GM21515 (cell line): ENCODE measurements at regions not wholly inside any gene's neighbourhood (a gene's known extent, or its start where the extent isn't known, plus 50 kb on each side); places are given as distances from the start of the nearest gene placed in this dataset.

Experiments used
- ATAC-seq: cut with Tn5 transposase; IDR thresholded peaks from one replicate; pipeline ENCODE4 v1.9.1; 2021; ENCODE audit not compliant: unreplicated experiment

- no peak for ATAC-seq
Measured at GRCh38 chr10:78800535-78801320, 268.0 kb upstream of the ZMIZ1 start.

GRCh38 chr10:78802431-78802830, 266.3 kb upstream of the ZMIZ1 start:
- no peak for ATAC-seq

GRCh38 chr10:78802866-78803265, 265.9 kb upstream of the ZMIZ1 start:
- ATAC-seq: no peak

- no peak for ATAC-seq
Measured at GRCh38 chr10:78803710-78804109, 265.1 kb upstream of the ZMIZ1 start.

DNA sequence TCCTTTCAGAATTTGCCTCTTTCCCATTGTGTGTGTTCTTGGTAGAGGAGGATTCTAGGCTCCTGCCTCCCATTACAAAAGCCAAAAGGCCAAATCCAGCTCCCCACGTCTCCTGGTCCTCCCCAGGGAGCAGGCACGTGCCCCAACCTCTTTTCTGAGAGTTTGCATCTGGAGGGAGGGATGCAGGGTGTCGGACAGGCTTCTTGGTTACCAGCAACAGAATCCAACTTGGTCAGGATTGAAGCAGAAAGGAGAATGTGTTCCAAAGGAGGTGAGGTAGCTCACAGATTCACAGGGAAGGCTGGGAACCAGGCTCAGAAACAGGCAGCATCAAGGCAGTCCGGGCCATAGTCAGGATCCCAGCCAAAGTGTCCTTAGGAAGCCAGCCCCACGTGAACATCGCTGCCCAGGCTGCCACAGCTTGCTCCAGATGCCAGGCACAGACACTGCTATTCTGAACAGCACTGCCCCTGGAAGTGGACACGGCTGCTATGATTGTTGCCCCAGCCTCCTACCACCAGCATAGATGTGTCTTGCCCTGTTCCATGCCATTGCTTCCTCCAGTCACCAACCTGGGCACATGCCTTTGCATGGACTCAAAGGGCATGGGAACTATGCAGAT, 264.2 kb upstream of the ZMIZ1 start:
- no peak for ATAC-seq

DNA sequence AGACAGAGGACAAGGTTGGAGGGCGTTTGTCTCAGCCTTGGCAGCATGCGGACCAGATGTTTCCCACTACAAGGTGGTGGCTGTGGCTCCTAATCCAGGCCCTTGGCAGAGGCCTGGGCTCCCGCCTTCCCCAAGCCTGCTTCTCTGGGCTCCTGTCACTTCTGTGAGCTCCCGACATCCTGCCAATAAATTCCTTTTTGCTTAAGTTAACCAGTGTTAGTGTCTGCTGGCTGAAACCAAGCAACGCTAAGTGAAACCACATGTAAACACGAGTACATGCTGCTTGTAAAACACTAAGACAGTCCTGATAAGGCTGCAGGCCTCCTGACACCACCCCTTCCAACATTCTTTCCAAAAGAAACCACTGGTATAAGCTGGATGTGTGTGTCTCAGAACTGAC, 263.6 kb upstream of the ZMIZ1 start:
- no peak for ATAC-seq

DNA sequence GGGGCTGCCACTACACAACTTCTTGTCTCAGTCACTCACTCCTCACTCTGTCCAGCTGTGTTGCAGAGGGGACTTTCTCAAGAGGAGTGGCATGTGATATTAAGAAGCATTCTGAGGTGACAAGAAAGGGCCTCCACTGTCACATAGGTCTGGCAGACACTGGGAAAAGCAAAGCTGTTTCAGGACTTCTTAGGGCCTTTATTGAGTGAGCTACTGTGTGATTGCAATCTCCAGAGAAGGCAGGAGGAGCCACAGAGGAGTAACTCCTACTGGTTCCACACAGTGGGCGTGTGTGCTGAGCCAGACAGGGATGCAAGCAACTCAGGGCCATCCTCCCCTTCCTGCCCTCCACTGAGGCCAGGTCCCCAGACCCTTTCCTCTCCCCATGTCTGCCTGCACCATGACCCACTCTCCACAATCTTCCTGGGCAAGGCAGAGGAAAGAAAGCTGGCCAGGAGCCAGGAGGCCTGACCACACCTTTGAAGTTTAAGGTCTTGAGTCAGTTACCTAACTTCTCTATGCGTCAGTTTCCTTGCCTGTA, 262.0 kb upstream of the ZMIZ1 start:
- no peak for ATAC-seq

DNA sequence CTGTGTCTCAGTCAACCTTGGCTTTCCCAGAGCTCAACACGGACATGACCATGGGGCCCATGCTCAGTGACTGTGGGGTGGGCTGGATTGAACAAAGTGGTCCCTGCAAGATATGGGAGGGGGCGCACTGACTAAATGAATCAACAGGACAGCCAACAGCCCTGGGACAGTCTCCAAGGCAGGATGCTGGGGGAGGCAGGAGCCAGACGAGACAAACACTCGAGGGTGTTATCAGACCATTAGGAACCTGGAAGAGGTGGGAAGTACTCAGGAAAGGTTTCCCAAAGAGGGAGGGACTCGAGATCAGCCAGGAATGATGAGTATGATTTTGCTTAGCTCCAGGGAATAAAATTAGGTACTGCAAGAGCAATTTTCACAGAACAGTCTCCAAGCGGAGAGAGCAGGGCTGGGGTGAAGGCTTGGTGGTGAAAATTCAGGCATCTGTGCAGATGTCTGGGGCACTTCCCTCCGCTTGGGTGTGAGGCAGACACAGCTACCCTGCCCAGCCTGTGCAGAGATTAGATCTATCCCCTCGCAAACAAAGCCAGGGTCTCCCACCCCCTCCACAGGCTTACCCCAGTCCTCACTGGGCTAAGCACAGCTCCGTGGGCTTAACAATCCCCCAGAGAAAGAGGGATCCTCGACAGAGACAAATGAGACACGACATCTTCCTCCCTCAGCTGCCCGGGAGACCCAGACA, 261.1 kb upstream of the ZMIZ1 start:
- no peak for ATAC-seq

- no peak for ATAC-seq
Measured at GRCh38 chr10:78808286-78808685, 260.5 kb upstream of the ZMIZ1 start.

GRCh38 chr10:78808736-78809367, 259.9 kb upstream of the ZMIZ1 start:
- no peak for ATAC-seq

- no peak for ATAC-seq
Measured at GRCh38 chr10:78811174-78811573, 257.6 kb upstream of the ZMIZ1 start.

GRCh38 chr10:78812571-78813318, 256.0 kb upstream of the ZMIZ1 start:
- no peak for ATAC-seq

- no peak for ATAC-seq
Measured at GRCh38 chr10:78813526-78813925, 255.2 kb upstream of the ZMIZ1 start.

DNA sequence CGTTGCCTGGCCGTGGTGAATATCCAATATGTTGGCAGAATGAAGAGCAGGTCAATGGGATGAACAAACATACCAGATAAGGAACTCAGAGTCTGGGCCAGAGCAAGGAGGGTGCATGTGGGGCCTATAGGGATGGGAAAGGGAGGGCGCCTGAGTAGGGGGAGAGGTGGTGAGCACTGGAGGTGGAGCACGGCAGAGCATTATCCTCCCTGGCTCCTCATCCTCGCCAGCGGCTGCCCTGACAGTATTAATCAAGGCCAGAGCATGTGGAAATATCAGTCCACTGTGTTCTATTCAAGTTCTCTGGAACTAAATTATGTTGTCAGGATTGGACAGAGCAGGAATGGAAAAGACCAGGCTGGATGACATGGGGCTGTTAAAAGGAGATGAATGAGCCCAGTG, 254.8 kb upstream of the ZMIZ1 start:
- ATAC-seq: no peak

DNA sequence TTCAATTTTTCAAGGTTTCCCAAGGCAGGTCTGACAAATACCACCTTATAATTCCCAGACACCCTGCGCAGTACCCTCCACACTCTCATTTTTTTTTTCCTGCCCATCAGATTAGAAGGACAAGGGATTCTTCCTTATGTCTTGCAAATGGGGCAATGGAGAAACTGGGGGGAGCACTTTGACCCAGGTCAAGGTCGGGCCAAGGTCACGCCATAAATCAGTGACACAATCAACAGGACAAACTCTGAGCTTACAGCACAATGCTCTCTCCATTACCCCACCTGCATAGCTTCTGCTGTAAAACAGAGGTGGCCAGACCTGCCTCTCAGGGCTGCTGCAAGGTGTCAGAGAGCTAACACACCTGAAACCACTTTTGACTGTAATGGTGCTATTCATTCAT, 254.4 kb upstream of the ZMIZ1 start:
- no peak for ATAC-seq

DNA sequence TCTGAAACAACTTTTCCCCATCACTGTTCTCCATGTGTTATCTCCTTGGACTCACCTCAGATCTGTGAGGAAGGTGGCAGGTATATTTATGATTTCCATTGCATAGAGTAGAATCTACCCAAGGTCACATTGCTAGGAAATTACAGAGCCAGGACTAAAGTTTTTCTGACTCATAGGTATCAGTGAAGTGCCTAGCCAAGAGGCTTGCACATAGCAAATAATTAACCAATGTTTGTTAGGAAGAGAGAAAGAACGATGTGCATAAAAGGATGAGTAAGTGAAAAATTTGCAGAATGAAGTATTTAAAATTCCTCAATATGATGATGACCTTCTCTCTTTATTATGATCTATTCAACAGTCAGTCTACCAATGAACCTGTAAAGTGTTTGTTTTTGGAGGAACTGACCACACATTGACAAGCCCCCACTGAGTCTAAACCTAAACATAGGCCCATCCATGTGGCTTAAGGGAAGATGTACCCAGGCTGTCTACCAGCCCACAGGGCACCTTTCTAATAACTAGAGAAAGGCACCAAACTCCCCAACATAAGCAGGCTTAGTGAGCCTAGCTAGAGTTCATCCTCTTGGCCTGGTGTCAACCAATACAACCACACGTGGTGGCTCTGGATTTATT, 252.9 kb upstream of the ZMIZ1 start:
- no peak for ATAC-seq

DNA sequence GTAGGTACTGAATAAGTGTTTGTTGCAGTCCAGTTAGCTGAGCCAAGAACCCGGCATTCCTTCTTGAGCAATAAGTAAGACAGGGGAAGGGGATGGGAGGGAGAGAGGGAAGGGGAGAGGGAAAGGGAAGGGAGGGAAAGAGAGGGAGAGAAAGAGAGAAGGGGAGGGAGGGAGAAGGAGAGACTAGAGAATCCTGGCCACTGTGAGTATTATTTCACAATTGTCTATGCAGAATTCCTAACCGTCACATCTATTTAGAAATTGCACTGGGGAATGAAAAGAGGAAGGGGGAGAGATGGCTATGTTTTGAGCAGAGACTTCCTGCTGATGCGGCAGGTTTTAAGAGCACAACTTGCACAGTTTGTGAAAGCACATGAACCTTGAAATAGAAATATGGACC, 251.4 kb upstream of the ZMIZ1 start:
- no peak for ATAC-seq

DNA sequence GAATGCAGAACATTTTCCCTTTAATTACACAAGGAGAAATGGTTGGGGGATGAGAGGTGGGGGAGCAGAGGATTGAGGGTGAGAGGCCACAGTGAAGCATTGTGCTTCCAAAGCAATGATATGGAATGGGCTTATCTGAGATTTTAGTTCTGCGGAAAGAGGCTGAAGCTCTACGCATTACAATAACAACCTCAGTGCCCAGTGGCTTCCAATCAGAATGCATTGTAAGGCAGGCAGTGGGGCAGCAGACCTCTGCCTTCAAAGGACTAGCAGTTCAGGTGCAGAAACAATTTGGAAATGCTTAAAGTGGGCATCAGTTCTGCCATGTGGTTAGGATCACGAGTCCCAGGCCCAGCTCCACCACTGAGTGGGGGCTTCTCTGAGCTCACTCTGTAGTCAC, 251.0 kb upstream of the ZMIZ1 start:
- no peak for ATAC-seq

- no peak for ATAC-seq
Measured at GRCh38 chr10:78819361-78820006, 249.3 kb upstream of the ZMIZ1 start.

GRCh38 chr10:78820007-78820362, 248.8 kb upstream of the ZMIZ1 start:
- no peak for ATAC-seq
